Upper lobe of left lung (tissue), 4 donors: ENCODE measurements at regions not wholly inside any gene's neighbourhood (a gene's known extent, or its start where the extent isn't known, plus 50 kb on each side); places are given as distances from the start of the nearest gene placed in this dataset.

Experiments
- EP300 ChIP-seq, 4 donors: sonication (generic); formaldehyde crosslinking; IDR thresholded peaks; one replicate each; pipeline ENCODE4 v1.5.1; 2017; ENCODE audit warnings: antibody characterized with exemption in 4 of 4, control low read depth in 2 of 4
- POLR2A ChIP-seq, 4 donors: fragments of 450-650 bp; IDR thresholded peaks; one replicate each; pipeline ENCODE4 v1.5.1; 2016 to 2017; ENCODE audit warnings: antibody characterized with exemption in 4 of 4, mild to moderate bottlenecking in 2 of 4
- POLR2AphosphoS5 ChIP-seq, 2 donors: sonication (generic); formaldehyde crosslinking; IDR thresholded peaks; one replicate each; pipeline ENCODE4 v1.5.1; 2017; ENCODE audit warnings: antibody characterized with exemption in 2 of 2
- TF ChIP-seq, protein P1 (sequence below), 6 experiments: fragments of 450-650 bp in 4 of 6; fragments of 200-600 bp in 2 of 6; sonication (generic) in 2 of 6; IDR thresholded peaks; one replicate each; pipeline ENCODE4 v1.5.1; 2016 to 2019; ENCODE audit warnings: antibody characterized with exemption in 6 of 6

DNA sequence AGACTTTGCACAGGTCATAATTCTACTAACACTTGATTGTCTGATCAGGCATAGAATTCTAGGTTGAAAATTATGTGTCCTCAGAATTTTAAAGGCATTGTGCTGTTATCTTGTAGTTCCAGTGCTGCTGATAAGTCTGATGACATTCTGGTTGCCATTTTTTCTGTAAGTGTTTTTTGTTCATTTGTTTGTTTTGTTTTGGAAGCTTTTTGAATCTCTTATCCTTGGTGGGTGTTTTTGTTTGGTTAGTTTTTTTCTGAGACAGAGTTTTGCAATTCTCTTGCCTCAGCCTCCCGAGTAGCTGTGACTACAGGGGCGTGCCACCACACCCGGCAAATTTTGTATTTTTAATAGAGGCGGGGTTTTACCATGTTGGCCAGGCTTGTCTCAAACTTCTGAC is 178.9 kb downstream of the CCDC71L start:
- TF ChIP-seq, protein P1, sequence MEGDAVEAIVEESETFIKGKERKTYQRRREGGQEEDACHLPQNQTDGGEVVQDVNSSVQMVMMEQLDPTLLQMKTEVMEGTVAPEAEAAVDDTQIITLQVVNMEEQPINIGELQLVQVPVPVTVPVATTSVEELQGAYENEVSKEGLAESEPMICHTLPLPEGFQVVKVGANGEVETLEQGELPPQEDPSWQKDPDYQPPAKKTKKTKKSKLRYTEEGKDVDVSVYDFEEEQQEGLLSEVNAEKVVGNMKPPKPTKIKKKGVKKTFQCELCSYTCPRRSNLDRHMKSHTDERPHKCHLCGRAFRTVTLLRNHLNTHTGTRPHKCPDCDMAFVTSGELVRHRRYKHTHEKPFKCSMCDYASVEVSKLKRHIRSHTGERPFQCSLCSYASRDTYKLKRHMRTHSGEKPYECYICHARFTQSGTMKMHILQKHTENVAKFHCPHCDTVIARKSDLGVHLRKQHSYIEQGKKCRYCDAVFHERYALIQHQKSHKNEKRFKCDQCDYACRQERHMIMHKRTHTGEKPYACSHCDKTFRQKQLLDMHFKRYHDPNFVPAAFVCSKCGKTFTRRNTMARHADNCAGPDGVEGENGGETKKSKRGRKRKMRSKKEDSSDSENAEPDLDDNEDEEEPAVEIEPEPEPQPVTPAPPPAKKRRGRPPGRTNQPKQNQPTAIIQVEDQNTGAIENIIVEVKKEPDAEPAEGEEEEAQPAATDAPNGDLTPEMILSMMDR (IDR thresholded peaks at IDR 0.05): no peak
- TF ChIP-seq POLR2A (IDR thresholded peaks at IDR 0.05) (no peak), POLR2AphosphoS5 (IDR thresholded peaks at IDR 0.05) (no peak), EP300 (IDR thresholded peaks at IDR 0.05) (no peak)
